ENCODE measurements at regions not wholly inside any gene's neighbourhood (a gene's known extent, or its start where the extent isn't known, plus 50 kb on each side); places are given as distances from the start of the nearest gene placed in this dataset.

- TF ChIP-seq CTCF (IDR thresholded peaks at IDR 0.05; ENCODE audit: borderline replicate concordance, extremely low read depth, insufficient read depth), result no peak
- H3K4me1 ChIP-seq (ENCODE audit: control insufficient read depth in 2 of 3, insufficient read depth in 2 of 3, low read depth in 1 of 3, low read length in 3 of 3), result no peaks in the 10 kb centered on the region
- no peak overlapping the region for H3K4me3 ChIP-seq (ENCODE audit: low read length in 3 of 3)
- FAIRE-seq (no peak), DNase-seq (no peak)
- H3K27ac ChIP-seq (ENCODE audit: low read depth in 2 of 2, low read length in 2 of 2), result no peak overlapping the region
- no peaks in the 10 kb centered on the region for H3K27me3 ChIP-seq (ENCODE audit: control insufficient read depth, insufficient read depth, low read length)
- H3K9me3 ChIP-seq (ENCODE audit: control insufficient read depth in 2 of 3, insufficient read depth in 1 of 3, low read length in 3 of 3), result no peaks in the 10 kb centered on the region
- intact Hi-C loops (cut with DNase I), result no loop called here
- no peak overlapping the region for H3K9ac ChIP-seq (ENCODE audit: low read length in 3 of 3)
- H3K36me3 ChIP-seq (ENCODE audit: control insufficient read depth in 2 of 3, insufficient read depth in 3 of 3, low read length in 3 of 3), result no peaks in the 10 kb centered on the region
Measured at GRCh38 chr16:51376080-51376479, 225.0 kb upstream of the SALL1 start.

- H3K27me3 ChIP-seq (ENCODE audit: control insufficient read depth, insufficient read depth, low read length), result no peaks in the 10 kb centered on the region
- intact Hi-C loops (cut with DNase I), result no loop called here
- no peak overlapping the region for H3K9ac ChIP-seq (ENCODE audit: low read length in 3 of 3)
- no peak overlapping the region for H3K27ac ChIP-seq (ENCODE audit: low read depth in 2 of 2, low read length in 2 of 2)
- no peaks in the 10 kb centered on the region for H3K4me1 ChIP-seq (ENCODE audit: control insufficient read depth in 2 of 3, insufficient read depth in 2 of 3, low read depth in 1 of 3, low read length in 3 of 3)
- H3K36me3 ChIP-seq (ENCODE audit: control insufficient read depth in 2 of 3, insufficient read depth in 3 of 3, low read length in 3 of 3), result no peaks in the 10 kb centered on the region
- H3K4me3 ChIP-seq (ENCODE audit: low read length in 3 of 3), result no peak overlapping the region
- DNase-seq (no peak), FAIRE-seq (no peak)
- H3K9me3 ChIP-seq (ENCODE audit: control insufficient read depth in 2 of 3, insufficient read depth in 1 of 3, low read length in 3 of 3), result no peaks in the 10 kb centered on the region
- no peak for TF ChIP-seq CTCF (IDR thresholded peaks at IDR 0.05; ENCODE audit: borderline replicate concordance, extremely low read depth, insufficient read depth)
Measured at GRCh38 chr16:51374790-51375189, 223.7 kb upstream of the SALL1 start.

GRCh38 chr16:51374346-51374745, 223.3 kb upstream of the SALL1 start:
- intact Hi-C loops (cut with DNase I), result no loop called here
- no peak overlapping the region for H3K9ac ChIP-seq (ENCODE audit: low read length in 3 of 3)
- no peaks in the 10 kb centered on the region for H3K4me1 ChIP-seq (ENCODE audit: control insufficient read depth in 2 of 3, insufficient read depth in 2 of 3, low read depth in 1 of 3, low read length in 3 of 3)
- no peak for TF ChIP-seq CTCF (IDR thresholded peaks at IDR 0.05; ENCODE audit: borderline replicate concordance, extremely low read depth, insufficient read depth)
- no peak overlapping the region for H3K27ac ChIP-seq (ENCODE audit: low read depth in 2 of 2, low read length in 2 of 2)
- H3K4me3 ChIP-seq (ENCODE audit: low read length in 3 of 3), result no peak overlapping the region
- FAIRE-seq, result no peak
- no peaks in the 10 kb centered on the region for H3K9me3 ChIP-seq (ENCODE audit: control insufficient read depth in 2 of 3, insufficient read depth in 1 of 3, low read length in 3 of 3)
- H3K36me3 ChIP-seq (ENCODE audit: control insufficient read depth in 2 of 3, insufficient read depth in 3 of 3, low read length in 3 of 3), result no peaks in the 10 kb centered on the region
- no peaks in the 10 kb centered on the region for H3K27me3 ChIP-seq (ENCODE audit: control insufficient read depth, insufficient read depth, low read length)
- no peak for DNase-seq

GRCh38 chr16:51365715-51366114, 214.6 kb upstream of the SALL1 start:
- Histone ChIP-seq H3K27ac (ENCODE audit: low read depth in 2 of 2, low read length in 2 of 2) (no peak overlapping the region), H3K36me3 (ENCODE audit: control insufficient read depth in 2 of 3, insufficient read depth in 3 of 3, low read length in 3 of 3) (no peaks in the 10 kb centered on the region), H3K9me3 (ENCODE audit: control insufficient read depth in 2 of 3, insufficient read depth in 1 of 3, low read length in 3 of 3) (no peaks in the 10 kb centered on the region), H3K4me1 (ENCODE audit: control insufficient read depth in 2 of 3, insufficient read depth in 2 of 3, low read depth in 1 of 3, low read length in 3 of 3) (no peaks in the 10 kb centered on the region), H3K27me3 (ENCODE audit: control insufficient read depth, insufficient read depth, low read length) (no peaks in the 10 kb centered on the region), H3K4me3 (ENCODE audit: low read length in 3 of 3) (no peak overlapping the region), H3K9ac (ENCODE audit: low read length in 3 of 3) (no peak overlapping the region)
- DNase-seq (no peak), FAIRE-seq (no peak)
- intact Hi-C loops (cut with DNase I), result no loop called here
- no peak for TF ChIP-seq CTCF (IDR thresholded peaks at IDR 0.05; ENCODE audit: borderline replicate concordance, extremely low read depth, insufficient read depth)
